Hindlimb muscle (tissue), 1 donor: ENCODE measurements at regions not wholly inside any gene's neighbourhood (a gene's known extent, or its start where the extent isn't known, plus 50 kb on each side); places are given as distances from the start of the nearest gene placed in this dataset.

ENCODE experiments used
- DNase-seq: peaks from one replicate; pipeline ENCODE4 v3.0.0-alpha.2; 2013

DNA sequence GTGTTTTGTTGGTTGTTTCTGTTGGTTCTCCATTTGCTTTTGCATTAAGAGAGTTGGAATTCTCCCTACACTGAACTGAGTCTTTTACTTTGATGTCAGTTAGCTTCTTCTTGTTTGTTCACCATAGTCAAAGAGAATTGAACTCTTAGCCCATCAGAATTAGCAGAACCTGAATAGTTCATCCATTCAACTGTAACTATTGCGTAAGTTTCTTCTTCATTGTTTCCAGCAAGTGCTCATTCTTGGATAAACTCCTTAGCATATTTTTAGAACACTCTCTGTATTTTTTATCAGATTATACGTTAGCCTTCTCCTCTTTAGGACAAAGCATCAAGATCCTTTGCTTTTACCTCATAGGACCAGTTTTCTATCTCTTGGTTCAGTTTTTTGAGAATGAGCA is 128.4 kb upstream of the RAB11FIP2 start:
- no peak for DNase-seq

DNA sequence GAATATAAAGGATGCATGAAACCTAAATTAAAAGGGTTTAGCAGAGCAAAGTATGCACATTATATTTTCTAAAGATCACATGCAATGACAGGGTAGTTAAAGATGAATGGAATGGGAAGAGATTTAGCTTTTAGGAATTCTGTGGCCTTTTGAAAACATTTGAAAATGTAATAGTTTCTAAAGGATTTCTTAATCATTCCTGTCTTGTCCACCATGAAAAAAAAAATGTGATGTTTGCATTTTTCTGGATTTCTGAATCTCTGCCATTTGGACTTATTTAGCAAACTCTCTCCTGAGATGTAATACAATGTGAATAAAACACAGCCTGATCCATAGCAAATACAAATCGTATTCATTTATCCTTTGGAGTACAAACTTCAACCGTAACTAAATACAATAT is 126.6 kb upstream of the RAB11FIP2 start:
- DNase-seq = no peak

DNA sequence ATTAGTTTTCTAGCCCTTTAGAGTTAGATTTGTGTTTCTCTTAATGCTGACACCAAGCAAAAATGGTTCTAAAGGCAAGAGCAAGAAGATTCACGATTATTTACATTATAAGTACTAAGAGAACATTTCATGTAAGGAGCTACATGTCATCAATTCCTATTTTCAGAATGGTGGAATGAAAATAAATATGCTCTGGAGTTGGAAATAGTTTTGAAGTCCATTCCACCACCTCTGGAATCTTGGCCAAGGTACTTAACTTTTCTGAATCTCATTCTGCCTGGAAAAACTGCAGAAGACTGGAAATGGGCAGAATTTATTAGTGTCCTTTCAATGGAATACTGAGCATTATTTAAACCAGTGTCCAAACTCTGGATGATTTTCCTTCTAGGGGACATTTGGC is 125.1 kb upstream of the RAB11FIP2 start:
- no peak for DNase-seq

DNA sequence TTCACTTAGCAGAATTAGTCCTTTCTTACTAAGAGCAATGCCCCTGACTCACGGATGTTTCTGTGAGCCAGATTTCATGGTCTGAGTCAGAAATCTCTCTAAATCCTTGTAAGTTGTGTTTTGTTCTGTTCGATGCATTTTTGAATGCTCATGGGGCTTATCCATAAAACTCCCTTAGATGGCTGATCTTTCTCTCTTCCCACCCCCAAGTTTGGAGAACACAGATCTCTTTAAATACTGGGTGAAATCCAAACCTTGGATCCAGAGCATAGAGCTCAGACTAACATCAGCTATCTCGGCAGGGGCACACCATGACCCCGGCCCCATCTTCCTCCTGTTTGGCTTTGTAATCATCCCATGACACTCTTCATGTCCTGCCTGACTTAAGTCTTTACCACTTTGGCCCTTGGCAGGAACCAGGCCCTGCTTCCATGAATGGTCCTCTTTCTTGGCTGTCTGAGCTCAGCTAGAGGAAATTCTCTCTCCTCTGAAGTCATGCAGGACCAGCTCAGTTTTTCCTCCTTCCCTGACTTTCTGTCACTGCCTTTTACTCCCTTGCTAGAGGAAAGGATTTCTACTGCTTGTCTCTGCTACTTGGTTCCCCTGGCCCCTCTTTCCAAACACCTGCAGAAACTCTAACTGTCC is 120.4 kb upstream of the RAB11FIP2 start:
- no peak for DNase-seq

DNA sequence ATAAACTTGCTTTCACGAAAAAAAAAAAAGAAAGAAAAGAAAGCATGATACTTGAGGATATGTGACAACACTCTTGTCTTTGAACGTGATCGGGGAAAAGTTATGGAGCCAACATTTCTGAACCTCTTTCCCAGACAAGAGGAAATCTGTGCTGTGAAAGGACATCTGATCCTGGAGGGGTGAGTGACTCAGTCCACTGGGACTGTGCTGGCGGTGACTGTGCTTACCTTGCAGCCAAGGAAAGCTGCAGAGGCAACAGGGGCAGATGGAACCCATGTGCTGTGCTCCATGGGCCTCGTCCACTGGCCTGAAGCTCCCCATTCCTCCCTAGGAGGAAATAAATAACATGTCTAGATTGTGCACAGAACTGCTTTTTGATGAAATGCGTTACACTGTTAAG is 116.5 kb upstream of the RAB11FIP2 start:
- DNase-seq = no peak

DNA sequence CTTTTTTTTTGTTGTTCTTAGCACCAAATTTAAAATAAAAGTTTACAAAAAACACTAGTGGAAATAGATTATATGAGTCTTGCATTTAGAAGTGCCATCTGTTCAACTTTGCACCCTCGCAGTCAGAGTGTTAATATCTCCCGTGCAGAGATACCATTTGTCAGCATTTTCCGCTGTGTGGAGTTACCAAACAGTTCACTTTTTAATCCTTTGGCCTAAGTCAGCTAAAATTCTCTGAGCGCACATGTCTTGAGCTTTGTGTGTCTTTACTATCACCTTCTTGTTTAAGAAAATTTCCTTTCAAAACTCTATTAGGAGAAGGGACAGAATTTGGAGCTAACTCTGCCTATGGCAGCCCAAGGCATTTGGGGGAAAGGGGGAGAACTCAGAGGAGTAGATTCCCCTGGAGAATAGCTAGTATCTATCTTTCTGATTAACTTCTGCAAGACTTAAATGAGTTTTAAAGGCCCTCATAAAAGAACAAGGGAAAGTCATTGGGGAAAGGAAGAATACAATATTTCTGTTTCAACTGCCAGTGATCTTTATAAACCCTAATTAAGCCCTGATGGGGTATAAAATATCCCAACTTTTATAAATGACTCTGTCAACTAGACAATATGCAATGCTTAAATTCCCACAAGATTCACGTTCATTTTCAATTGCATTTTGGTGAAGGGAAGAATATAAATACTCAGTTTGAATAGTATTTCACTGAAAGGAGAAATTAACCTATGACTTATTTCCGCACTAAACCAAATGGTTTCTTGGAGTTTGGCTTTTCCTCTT is 114.9 kb upstream of the RAB11FIP2 start:
- DNase-seq = no peak

DNA sequence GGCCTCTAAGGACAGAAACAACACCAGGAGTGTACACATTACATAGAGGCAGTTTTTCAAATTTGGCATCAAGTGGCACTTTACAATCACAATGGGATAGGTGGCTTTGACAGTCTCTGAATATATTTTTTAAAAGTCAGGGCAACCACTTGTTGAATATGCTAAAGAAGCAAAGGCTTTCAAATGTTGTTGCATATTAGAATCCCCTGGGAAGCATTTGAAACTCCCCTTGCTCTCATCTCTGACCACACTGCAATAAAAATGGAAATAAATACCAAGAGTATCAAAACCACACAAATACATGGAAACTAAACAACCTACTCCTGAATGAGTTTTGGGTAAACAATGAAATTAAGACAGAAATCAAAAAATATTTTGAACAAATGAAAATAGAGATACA is 106.5 kb upstream of the RAB11FIP2 start:
- no peak for DNase-seq

DNA sequence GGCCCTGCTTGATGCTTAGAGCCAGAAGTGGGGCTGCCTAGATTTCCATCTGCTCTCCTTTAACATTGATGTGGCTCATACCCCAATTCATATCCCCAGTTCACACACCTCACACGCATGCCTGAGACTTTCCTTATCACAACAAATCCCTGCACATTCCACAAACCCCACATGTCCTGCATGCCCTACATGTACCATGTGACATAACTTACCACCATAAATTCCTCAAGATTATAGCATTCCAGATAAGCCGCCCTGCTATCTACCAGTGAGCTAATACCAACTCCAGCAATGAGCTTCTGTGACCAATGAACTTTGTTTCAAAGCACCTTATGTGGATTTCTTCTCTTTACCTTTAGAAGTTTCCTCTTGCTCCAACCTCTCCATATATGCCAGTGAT is 104.7 kb upstream of the RAB11FIP2 start:
- no peak for DNase-seq

DNA sequence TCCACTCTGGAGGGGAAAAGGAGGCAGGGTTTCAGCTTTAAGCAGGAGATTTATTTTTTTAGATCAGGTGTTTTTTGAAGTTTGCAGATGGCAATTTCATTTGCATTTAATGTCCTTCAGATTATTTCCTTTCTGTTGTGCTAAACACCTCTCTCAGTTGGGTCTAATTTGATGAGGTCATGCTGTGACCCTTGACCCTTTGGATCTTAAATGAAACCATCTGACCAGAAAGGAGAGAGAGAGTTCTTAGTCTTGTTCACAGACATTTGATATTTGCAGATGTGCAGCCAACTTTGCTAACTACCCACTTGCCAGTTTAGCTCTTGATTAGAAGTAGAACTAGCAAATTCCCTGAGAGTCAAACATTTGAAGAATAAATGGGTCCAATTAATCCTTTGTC is 101.5 kb upstream of the RAB11FIP2 start:
- no peak for DNase-seq

DNA sequence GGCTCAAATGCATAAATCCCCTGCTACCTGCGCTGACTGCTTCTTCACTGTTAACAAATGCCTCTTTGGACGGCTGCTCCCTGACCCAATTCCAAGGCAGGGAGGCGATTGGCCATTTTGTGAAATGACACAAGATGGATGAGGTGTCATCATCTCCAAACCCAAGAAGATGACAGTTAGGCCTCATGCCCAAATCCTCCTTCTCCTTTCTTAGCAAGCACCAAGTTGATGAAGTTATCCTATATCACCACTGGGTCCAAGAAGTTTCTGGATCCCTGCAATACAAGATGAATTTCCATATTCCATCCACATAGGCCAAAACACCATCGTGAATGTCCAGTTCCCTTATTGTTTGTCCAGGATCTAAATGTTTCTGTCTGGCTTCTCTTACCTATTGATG is 98.5 kb upstream of the RAB11FIP2 start:
- DNase-seq = no peak

DNA sequence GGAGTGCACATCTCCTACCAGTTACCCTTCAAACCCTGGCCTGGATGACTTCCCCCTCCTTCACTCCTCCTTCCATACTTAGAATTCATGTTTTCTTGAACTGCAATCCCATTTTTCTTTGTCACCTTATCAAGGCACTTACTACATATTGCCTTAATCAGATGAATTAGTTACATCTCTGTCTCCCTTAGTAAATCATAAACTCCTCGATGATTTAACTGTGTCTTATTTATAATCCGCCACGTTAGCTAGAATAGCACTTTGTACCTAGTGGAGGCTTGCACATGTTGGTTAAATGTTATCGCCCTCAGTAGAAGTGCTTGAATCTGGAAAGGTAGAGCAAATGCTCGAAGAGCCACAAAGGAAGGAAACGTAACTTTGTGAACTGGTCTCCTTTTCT is 94.7 kb upstream of the RAB11FIP2 start:
- no peak for DNase-seq

DNA sequence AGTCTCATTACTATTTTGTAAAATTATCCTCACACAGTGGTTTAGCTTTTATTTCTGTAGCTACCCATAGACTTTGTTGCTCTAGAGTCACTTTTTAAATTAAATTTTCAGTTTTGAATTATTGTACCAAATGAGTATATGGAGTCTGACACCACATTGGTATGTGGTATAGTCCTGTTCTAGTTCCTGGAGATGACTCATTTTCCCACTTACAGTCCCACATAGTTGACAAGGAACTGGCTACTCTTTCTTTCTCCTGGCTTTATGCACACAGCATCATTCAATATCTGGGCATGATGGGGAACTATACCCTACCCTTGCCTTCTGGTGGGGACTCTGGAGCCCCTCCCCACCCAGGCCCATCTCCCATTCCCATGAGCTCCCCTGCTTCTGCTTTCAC is 92.6 kb upstream of the RAB11FIP2 start:
- no peak for DNase-seq

DNA sequence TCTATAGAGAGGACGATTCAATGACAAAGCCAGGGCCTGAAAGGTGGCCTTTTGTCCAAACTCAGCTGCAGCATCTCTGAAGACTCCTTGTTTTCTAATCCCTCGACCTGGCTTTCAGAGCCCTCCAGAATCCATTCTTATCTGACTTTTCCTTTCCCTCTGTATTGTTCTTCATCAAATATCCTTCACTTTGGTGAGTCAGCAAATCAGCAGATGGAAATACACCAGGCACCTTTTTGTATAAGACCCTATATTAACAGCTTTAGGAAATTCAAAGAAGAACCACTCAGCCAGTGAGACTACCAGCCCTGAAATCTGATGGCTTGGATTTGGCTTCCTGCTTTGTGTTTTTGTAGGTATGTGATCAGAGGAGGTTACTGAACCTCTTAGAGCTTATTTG is 81.9 kb upstream of the RAB11FIP2 start:
- no peak for DNase-seq

DNA sequence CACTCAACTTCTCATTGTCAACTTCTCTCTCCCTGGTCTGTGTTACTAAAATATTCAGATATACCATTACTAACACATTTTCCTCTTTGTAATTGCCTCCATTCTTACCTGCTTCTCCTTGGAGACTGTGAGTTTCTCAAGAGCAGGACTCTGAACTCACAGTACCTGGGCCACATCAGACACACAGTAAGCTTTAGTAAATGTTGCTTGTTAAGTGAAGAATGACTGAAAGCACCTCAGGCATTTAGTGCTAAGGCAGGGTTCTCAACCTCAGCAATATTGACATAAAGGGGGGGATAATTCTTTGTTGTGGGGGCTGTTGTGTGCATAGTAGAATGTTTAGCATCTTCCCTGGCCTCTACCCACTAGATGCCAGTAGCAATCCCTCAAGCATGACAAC is 72.0 kb upstream of the RAB11FIP2 start:
- no peak for DNase-seq

DNA sequence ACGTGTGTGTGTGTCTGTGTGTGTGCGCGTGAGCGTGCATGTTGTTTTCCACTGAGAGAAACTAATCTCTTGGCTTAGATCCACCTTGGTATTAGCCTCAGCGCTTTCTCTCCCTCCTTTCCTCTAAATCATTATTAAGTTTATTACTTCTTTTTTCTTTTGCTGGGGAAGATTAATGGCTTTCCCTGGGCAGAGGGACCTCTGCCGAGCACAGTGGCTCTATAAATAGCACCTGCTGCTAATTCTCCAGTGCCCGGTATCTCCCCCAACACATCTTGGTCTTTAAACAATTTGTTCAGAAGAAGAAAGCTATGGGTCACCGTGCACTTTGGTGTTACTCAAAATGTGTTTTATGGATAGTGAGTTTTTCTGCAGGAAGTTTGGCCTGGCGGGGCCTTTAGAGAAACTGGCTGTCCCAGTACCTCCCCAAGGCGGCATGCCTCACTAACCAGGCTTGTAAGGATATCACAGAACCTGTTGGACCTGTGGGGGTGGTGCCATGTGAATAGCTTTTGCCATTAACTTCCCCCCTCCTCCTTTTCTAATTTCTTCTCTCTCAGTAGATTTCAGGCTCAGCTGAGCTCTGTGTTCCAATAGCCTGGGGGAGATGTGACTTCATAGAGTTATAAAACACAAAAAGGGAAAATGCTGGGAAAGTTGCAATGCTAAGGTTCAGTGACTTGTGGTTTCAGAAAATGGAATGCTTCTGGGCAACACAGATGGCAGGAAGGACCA is 70.1 kb upstream of the RAB11FIP2 start:
- no peak for DNase-seq

DNA sequence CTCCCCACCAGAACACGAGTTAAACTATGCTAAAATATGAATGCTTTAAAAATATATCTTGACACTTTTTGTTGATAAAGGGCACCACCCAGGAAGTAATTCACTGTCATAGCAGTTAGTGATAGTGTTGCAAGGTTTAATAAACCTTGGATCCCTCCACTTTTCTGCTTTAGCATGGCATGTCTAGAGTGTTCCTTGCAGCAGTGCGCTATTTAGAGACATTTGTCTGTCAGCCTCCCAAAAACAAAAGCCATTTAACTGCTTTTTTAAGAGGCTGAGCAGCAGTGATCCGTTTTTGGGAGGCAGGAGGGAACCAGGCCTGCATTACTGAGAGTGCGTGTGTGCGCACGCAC is 69.6 kb upstream of the RAB11FIP2 start:
- no peak for DNase-seq

DNA sequence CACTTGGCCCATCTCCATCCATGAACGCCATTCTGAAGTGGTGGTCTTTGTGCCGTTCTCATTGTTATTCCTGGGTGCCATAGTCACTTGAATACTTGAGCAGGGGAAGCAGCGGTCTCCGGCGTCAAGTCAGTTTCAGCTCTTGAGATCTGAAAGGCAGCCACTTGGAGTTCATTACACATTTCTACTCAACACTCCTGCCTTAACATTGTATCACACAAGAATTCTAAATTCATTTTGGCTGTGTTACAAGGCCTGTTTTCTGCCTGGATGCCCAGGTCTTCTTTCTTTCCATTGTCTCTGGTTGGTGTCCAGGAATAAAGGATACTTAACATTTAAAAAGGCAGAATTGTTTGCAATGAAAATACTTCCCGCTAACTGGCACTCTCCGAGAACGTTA is 69.0 kb upstream of the RAB11FIP2 start:
- no peak for DNase-seq

DNA sequence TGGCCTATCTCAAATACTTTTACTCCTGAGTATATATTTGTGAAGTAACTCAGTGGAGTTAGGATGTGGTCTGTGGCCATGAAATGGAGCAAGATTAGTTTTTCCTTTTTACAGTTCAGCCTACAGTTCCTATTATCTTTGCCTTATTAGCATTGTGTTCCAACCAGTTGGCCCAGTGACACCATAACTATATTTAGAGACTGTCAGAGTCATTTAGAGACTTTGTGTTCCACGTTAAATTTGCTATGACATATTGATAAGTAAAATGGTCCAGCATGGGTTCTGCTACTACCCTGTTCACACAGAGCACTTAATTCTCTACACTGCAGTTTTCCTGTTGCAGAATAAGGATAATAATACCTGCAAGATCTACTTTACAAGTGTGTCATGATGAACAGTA is 68.3 kb upstream of the RAB11FIP2 start:
- no peak for DNase-seq

DNA sequence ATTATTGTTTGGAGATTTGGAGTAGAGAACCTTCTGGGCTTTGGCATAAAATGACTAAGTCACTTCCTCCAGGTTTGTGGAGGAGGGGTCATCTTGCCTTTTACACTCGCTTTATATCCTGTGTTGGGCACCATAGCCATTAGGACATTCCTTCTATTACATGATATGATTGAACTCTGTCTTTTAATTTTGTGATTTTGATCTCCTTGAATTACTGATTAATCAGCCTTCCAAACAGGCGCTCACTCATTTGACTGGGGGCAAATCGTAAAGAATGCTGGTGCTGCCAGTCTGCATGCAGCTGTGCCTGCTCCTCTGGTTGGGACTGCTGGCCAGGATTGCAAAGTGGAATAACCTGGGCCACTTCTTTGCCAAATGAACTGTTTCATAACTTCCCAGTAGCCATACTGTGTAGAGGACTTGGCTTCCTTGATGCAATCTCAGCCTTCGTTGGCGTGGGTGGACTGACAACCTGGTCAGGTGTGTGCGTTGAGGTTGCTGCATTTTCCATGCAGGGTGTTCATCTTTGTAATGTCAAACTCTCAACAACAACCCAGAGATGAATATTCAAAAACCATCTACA is 65.9 kb upstream of the RAB11FIP2 start:
- DNase-seq = no peak

DNA sequence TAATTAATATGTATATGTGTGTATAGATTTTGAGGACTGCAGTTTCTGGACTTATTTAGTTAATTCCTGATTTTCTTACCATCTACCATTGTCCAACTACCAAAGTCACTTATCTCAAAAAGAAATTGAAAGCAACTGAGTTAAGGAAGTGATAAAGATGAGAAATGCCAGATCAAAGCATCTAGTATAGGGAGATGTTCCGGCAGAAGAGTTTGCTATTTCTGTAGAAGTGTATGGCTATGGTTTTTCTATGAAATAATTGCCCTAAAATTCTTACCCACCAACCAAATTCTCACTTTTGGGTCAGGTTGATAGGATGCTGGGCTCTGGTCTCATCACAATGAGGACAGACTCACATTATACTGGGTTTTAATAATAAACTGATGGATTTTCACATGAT is 64.0 kb upstream of the RAB11FIP2 start:
- no peak for DNase-seq

DNA sequence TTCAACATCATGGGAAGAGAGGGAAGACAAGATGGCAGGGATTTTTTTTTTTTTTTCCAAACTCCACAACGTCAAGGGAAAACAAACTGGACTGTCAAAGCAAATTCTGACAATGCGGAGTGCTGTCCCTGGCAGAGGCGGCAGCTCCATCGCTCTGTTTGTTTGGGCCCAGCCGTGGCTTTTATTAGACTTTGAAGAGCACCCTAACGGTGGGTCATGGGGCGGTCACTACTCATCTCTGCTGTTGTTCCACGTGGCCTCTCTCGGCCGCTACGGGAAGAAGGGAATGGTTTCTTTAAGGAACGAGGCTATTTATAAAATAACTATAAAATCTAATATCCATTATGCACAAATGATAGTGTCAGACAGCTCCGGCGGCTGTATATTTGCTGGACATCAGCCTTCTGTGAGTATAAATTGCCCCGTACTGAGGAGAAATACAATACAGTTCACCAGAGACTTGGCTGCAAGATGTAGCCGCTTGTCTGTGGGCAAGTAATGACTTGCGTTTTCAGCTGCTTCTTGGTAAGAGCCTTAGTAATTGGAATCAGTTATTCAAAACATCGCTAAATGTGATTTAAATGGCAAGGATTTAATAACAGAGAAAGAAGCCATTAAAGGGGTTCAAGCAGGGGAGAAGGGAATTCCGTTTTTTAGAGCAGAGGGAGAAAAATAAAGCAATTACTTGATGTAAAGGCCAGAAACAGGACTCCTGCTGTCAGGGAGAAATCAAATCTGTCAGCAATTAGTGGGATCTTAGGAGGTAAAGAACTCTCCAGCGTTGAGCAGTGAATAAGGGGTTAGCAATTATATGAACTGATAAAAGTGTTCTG is 61.7 kb upstream of the RAB11FIP2 start:
- no peak for DNase-seq

DNA sequence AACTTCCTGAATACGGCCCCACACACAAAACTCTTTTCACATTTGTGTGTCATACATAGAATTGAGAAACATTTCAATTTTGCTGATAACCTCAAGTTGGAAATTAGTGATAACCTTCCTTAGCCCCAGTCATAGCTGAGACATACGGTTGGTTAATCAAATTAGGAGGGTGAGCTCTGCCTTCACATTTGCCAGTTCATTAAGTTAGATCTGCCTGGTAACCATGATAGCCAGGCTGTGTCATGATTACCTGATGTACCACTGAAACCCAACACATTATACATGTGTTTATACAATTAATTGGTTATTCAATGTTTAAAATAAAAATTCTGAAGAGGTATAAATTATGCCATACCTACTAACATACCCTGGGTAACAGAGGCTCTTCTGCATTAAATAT is 60.8 kb upstream of the RAB11FIP2 start:
- DNase-seq = no peak

DNA sequence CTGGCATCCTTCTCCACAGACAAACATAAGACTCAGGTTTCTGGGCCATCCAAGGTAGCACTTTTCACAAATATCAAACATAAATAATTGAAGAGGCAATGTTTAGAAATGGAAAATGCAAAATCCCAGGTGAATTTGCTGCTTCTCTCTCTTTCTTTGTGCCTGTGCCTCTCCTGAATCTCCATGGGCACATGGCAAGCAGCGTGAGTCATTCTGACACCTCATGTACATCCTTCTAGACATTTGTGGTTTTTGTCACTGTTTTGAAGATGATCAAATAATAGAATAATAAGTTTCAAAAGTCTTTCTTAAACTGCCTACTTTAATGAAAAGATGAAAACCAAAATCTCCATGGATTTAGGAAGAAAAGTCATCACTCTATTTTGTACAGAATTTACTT is 60.3 kb upstream of the RAB11FIP2 start:
- DNase-seq = no peak
